ENCODE measurements at regions not wholly inside any gene's neighbourhood (a gene's known extent, or its start where the extent isn't known, plus 50 kb on each side); places are given as distances from the start of the nearest gene placed in this dataset.

GRCh38 chr7:25950488-25951413, 201.2 kb upstream of the NFE2L3 start:
- H3K4me1 ChIP-seq (ENCODE audit: insufficient read depth, low read length) = peaks cover 15% of the 10 kb centered on the region

DNA sequence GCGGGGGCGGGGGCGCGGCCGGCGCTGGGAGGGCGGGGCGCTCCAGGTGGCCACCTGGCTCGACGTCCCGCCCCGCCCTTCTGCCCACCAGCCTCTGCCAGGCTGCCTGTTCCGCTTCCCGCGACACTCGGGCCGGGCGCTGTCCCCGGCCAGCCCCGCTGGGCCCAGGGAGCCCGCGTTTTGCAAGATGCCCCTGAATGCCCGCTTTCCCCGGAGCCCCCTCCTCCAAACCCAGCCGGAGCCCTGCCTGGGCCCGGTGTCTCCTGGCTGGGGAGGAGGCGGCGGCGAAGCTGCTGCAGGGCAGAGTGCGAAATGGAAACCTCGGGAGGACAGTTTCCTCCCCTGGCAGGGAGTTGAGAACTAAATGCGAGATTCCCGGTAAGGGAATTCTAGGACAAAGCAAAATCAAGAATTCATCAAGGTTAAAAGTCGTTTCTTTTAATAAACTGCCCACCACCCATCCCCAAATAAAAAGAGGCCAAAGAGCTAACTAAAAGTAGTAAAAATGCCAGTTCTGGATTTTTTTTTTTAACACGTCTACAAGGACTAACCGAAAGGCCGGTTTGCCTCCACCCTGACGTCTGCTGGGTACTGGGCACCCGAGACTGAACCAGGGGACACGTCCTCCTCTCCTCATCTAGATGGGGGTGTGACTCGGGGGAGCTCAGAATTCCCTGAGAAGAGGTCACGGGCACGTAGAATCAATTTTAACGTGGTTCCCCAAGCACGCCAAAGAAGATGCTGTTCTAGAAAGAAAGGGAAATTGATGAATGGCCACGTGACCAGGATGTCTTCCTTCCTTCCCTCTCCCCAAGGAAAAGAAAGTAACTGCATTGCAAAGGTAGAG, 200.4 kb upstream of the NFE2L3 start:
- H3K36me3 ChIP-seq (ENCODE audit: insufficient read depth, low read length) = no peaks in the 10 kb centered on the region
- H3K9me3 ChIP-seq (ENCODE audit: insufficient read depth, low read length, severe bottlenecking) = no peaks in the 10 kb centered on the region
- peak overlapping the region; percentile 61 for H3K4me2 ChIP-seq (ENCODE audit: insufficient read depth, low read length)
- ATAC-seq (ENCODE audit: insufficient read depth, low read depth) = no peak; the same call in 2 of the 3 replicates
- H3K27ac ChIP-seq (ENCODE audit: low read length) = no peak overlapping the region
- H3K4me3 ChIP-seq (ENCODE audit: low read depth in 1 of 2, low read length in 2 of 2) = peak overlapping the region; percentile 10 to 52; a peak in 3 of 4 replicates
- H2AFZ ChIP-seq (ENCODE audit: low read depth, low read length) = peak overlapping the region; percentile 53
- no peaks in the 10 kb centered on the region for H3K79me2 ChIP-seq (ENCODE audit: insufficient read depth, low read length)
- no peak overlapping the region for H3K9ac ChIP-seq (ENCODE audit: low read depth, low read length)
- H3K4me1 ChIP-seq (ENCODE audit: insufficient read depth, low read length) = peaks cover 15% of the 10 kb centered on the region
- no peak for TF ChIP-seq EZH2 (IDR thresholded peaks at IDR 0.05; ENCODE audit: borderline replicate concordance, low read depth, low read length, severe bottlenecking)
- TF ChIP-seq, protein P1, sequence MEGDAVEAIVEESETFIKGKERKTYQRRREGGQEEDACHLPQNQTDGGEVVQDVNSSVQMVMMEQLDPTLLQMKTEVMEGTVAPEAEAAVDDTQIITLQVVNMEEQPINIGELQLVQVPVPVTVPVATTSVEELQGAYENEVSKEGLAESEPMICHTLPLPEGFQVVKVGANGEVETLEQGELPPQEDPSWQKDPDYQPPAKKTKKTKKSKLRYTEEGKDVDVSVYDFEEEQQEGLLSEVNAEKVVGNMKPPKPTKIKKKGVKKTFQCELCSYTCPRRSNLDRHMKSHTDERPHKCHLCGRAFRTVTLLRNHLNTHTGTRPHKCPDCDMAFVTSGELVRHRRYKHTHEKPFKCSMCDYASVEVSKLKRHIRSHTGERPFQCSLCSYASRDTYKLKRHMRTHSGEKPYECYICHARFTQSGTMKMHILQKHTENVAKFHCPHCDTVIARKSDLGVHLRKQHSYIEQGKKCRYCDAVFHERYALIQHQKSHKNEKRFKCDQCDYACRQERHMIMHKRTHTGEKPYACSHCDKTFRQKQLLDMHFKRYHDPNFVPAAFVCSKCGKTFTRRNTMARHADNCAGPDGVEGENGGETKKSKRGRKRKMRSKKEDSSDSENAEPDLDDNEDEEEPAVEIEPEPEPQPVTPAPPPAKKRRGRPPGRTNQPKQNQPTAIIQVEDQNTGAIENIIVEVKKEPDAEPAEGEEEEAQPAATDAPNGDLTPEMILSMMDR (IDR thresholded peaks at IDR 0.05; ENCODE audit: borderline replicate concordance, extremely low read depth, low read length, poor library complexity, severe bottlenecking) = no peak
- H4K20me1 ChIP-seq (ENCODE audit: insufficient read depth, low read length) = no peaks in the 10 kb centered on the region
- H3K27me3 ChIP-seq (ENCODE audit: insufficient read depth, low read length, poor library complexity) = no peaks in the 10 kb centered on the region
- no peak for DNase-seq

More at GRCh38 chr7:25950488-25951413, 201.2 kb upstream of the NFE2L3 start:
- no peaks in the 10 kb centered on the region for H3K79me2 ChIP-seq (ENCODE audit: insufficient read depth, low read length)
- peak; percentile 99 for ATAC-seq (ENCODE audit: insufficient read depth, low read depth)
- peak overlapping the region; percentile 57 for H3K9ac ChIP-seq (ENCODE audit: low read depth, low read length)
- TF ChIP-seq, protein P1 (IDR thresholded peaks at IDR 0.05; ENCODE audit: borderline replicate concordance, extremely low read depth, low read length, poor library complexity, severe bottlenecking) = no peak
- no peak for TF ChIP-seq EZH2 (IDR thresholded peaks at IDR 0.05; ENCODE audit: borderline replicate concordance, low read depth, low read length, severe bottlenecking)
- DNase-seq = peak; percentile 89
- H3K4me2 ChIP-seq (ENCODE audit: insufficient read depth, low read length) = peak overlapping the region; percentile 70
- no peaks in the 10 kb centered on the region for H3K9me3 ChIP-seq (ENCODE audit: insufficient read depth, low read length, severe bottlenecking)
- no peaks in the 10 kb centered on the region for H4K20me1 ChIP-seq (ENCODE audit: insufficient read depth, low read length)
- no peaks in the 10 kb centered on the region for H3K27me3 ChIP-seq (ENCODE audit: insufficient read depth, low read length, poor library complexity)
- H3K27ac ChIP-seq (ENCODE audit: low read length) = no peak overlapping the region
- H3K36me3 ChIP-seq (ENCODE audit: insufficient read depth, low read length) = no peaks in the 10 kb centered on the region
- H3K4me3 ChIP-seq (ENCODE audit: low read depth in 1 of 2, low read length in 2 of 2) = peak overlapping the region; percentile 32 to 61; a peak in 3 of 4 replicates
- peak overlapping the region; percentile 67 for H2AFZ ChIP-seq (ENCODE audit: low read depth, low read length)

DNA sequence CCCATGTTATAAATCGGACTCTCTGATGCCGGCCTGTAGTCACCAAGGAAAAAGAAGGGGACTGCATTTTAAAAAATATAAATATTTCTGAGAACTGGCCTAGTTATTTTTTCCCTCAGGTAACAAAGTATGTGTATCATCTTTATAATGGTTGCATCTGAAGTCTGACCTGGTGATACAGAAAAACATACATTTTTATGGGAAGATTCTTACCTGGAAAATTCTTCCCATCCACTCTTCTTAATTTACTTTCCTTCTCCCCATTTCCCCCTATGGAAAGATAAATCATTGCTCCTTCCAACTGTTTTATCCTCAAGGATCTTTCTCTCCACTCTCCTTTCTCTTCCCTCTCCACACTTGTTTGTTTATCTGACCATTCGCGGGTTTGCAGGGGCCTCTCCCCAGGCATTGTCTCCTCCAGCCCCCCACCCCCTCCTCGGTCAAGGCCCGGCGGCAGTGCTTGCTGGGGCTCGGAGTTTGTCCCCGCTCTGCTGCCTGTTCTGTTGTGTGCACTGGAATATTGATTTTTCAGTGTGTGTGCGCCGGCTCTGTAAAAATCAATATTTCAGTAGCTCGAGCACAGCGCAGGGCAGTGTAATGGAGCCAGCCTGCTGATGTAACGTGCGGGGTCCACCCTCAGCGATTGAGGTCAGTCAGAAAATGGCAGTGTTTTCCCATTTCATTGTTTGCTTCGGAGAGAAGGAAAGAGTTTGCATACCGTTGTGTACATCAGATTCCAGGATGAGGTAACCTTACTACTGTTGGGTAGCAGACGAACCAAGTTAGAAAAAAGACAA, 199.5 kb upstream of the NFE2L3 start:
- H3K4me3 ChIP-seq (ENCODE audit: low read depth in 1 of 2, low read length in 2 of 2) = no peak overlapping the region
- peaks cover 15% of the 10 kb centered on the region for H3K4me1 ChIP-seq (ENCODE audit: insufficient read depth, low read length)
- no peaks in the 10 kb centered on the region for H3K9me3 ChIP-seq (ENCODE audit: insufficient read depth, low read length, severe bottlenecking)
- H2AFZ ChIP-seq (ENCODE audit: low read depth, low read length) = no peak overlapping the region
- no peak overlapping the region for H3K4me2 ChIP-seq (ENCODE audit: insufficient read depth, low read length)
- no peak overlapping the region for H3K27ac ChIP-seq (ENCODE audit: low read length)
- no peak for ATAC-seq (ENCODE audit: insufficient read depth, low read depth)
- no peaks in the 10 kb centered on the region for H4K20me1 ChIP-seq (ENCODE audit: insufficient read depth, low read length)
- TF ChIP-seq, protein P1 (IDR thresholded peaks at IDR 0.05; ENCODE audit: borderline replicate concordance, extremely low read depth, low read length, poor library complexity, severe bottlenecking) = no peak
- TF ChIP-seq EZH2 (IDR thresholded peaks at IDR 0.05; ENCODE audit: borderline replicate concordance, low read depth, low read length, severe bottlenecking) = no peak
- no peak overlapping the region for H3K9ac ChIP-seq (ENCODE audit: low read depth, low read length)
- H3K27me3 ChIP-seq (ENCODE audit: insufficient read depth, low read length, poor library complexity) = no peaks in the 10 kb centered on the region
- no peaks in the 10 kb centered on the region for H3K36me3 ChIP-seq (ENCODE audit: insufficient read depth, low read length)
- H3K79me2 ChIP-seq (ENCODE audit: insufficient read depth, low read length) = no peaks in the 10 kb centered on the region
- no peak for DNase-seq
